Stomach (tissue), 8 donors: ENCODE measurements at regions not wholly inside any gene's neighbourhood (a gene's known extent, or its start where the extent isn't known, plus 50 kb on each side); places are given as distances from the start of the nearest gene placed in this dataset.

Source experiments
- DNase-seq, 2 donors: peaks; one replicate each; pipeline versions ENCODE4 v3.0.0 to v3.0.0-alpha.2; 2013 to 2019
- H3K27ac ChIP-seq, 5 donors: fragments of 200-600 bp in 4 of 5; sonication (generic) in 4 of 5; one replicate each; pipeline ENCODE4 v1.5.1; 2013 to 2019; ENCODE audit warnings: mild to moderate bottlenecking in 1 of 5, moderate library complexity in 1 of 5
- H3K27me3 ChIP-seq, 3 donors: fragments of 200-600 bp; sonication (generic); one replicate each; pipeline ENCODE4 v1.5.1; 2017 to 2019; ENCODE audit warnings: mixed run types in 1 of 3
- H3K36me3 ChIP-seq, 4 donors: fragments of 200-600 bp; sonication (generic); 1 replicate in 3 of 4; 2 replicates in 1 of 4; pipeline ENCODE4 v1.5.1; 2016 to 2019
- H3K4me1 ChIP-seq, 4 donors: fragments of 200-600 bp; sonication (generic); one replicate each; pipeline ENCODE4 v1.5.1; 2016 to 2019
- H3K4me3 ChIP-seq, 4 donors: fragments of 200-600 bp; sonication (generic) in 3 of 4; one replicate each; pipeline ENCODE4 v1.5.1; 2016 to 2019; ENCODE audit warnings: mild to moderate bottlenecking in 1 of 4
- H3K9me3 ChIP-seq, 4 donors: fragments of 200-600 bp; sonication (generic); one replicate each; pipeline ENCODE4 v1.5.1; 2016 to 2019
- CTCF ChIP-seq, 7 experiments: fragments of 450-650 bp in 4 of 7; fragments of 200-600 bp in 3 of 7; sonication (generic) in 3 of 7; IDR thresholded peaks; one replicate each; pipeline ENCODE4 v1.5.1; 2016 to 2019; ENCODE audit warnings: antibody characterized with exemption in 7 of 7, control low read depth in 2 of 7, mild to moderate bottlenecking in 1 of 7
- EP300 ChIP-seq: sonication (generic); formaldehyde crosslinking; IDR thresholded peaks from one replicate; pipeline ENCODE4 v1.6.1; 2017; ENCODE audit warnings: antibody characterized with exemption
- POLR2A ChIP-seq, 4 donors: fragments of 450-650 bp; IDR thresholded peaks; one replicate each; pipeline ENCODE4 v1.6.1; 2016; ENCODE audit warnings: antibody characterized with exemption in 4 of 4, control low read depth in 2 of 4, mild to moderate bottlenecking in 1 of 4, moderate library complexity in 1 of 4
- POLR2AphosphoS5 ChIP-seq, 3 donors: sonication (generic); formaldehyde crosslinking; IDR thresholded peaks; one replicate each; pipeline ENCODE4 v1.6.1; 2016; ENCODE audit warnings: antibody characterized with exemption in 3 of 3
- WGBS, 5 donors: extraction: QIAGEN DNeasy Blood & Tissue Kit in 3 of 5; methylation state at CpG; one replicate each; pipeline versions ENCODE4 v1.1.5 to v1.1.7; 2013 to 2018; 5-methylcytosine and 5-hydroxymethylcytosine counted together
- intact Hi-C: fragments of 100-400 bp; cut with DNase I; formaldehyde crosslinking; loops from one replicate; pipeline ENCODE4 v1.15.1; 2023; ENCODE audit warnings: low total_unique reads
- donor health status: healthy with polysubstance abuse.
- donor health status: Bipolar disorder and iron deficiency.
- donor health status: healthy.

DNA sequence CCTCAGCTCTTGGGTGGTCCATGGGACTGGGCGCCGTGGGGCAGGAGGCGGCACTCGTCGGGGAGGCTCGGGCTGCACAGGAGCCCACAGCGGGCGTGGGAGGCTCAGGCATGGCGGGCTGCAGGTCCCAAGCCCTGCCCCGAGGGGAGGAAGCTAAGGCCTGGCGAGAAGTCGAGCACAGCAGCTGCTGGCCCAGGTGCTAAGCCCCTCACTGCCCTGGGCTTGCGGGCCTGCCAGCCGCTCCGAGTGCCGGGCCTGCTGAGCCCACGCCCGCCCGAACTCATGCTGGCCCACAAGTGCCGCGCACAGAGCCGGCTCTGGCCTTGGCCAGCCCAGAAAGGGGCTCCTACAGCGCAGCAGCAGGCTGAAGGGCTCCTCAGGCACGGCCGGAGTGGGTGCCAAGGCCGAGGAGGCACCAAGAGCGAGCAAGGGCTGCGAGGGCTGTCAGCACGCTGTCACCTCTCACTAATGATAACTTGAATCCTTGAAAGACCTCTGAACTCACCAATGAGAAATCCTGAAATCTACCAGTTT, 1506.8 kb upstream of the WWC1 start:
- intact Hi-C loops: no loop called here
- Histone ChIP-seq H3K27ac (no peak overlapping the region), H3K36me3 (no peaks in the 10 kb centered on the region), H3K9me3 (peaks cover 0 to 11% (median 7%) of the 10 kb centered on the region in 4 donors), H3K4me1 (no peaks in the 10 kb centered on the region), H3K4me3 (no peak overlapping the region), H3K27me3 (no peaks in the 10 kb centered on the region)
- no peak for DNase-seq
- 88 to 95% (median 92%) methylated on average over 10 to 29 of the region's 29 CpGs for WGBS, 5 donors
- TF ChIP-seq POLR2A (IDR thresholded peaks at IDR 0.05) (no peak), CTCF (IDR thresholded peaks at IDR 0.05) (no peak), EP300 (no peak), POLR2AphosphoS5 (IDR thresholded peaks at IDR 0.05) (no peak)

DNA sequence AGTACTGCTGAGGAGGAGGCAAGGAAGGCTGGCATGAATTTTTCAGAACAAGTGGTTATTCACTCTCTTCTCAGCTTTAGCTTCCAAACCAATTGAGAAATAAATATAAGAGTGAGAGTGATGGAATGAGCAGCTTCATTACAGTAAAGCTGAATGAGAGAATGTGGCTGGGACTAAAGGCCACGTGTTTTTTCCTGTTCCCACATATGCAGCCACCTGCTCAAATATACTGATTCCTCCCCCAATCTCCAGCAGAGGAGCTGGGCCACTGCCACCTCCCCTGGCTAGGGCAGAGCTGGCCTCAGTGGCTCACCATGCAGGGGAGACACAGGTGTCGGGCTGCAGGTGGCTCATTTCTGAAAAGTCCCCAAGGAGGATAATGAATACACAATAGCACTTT, 1505.3 kb upstream of the WWC1 start:
- no peak overlapping the region for H3K27ac ChIP-seq
- no peaks in the 10 kb centered on the region for H3K27me3 ChIP-seq
- TF ChIP-seq CTCF (IDR thresholded peaks at IDR 0.05): no peak
- no peak for TF ChIP-seq EP300
- no peak for TF ChIP-seq POLR2A (IDR thresholded peaks at IDR 0.05)
- TF ChIP-seq POLR2AphosphoS5 (IDR thresholded peaks at IDR 0.05): no peak
- no peak for DNase-seq
- 60 to 88% (median 70%) methylated on average over 2 of the region's 2 CpGs for WGBS, 5 donors
- H3K4me3 ChIP-seq: no peak overlapping the region
- H3K4me1 ChIP-seq: no peaks in the 10 kb centered on the region
- no peaks in the 10 kb centered on the region for H3K36me3 ChIP-seq
- intact Hi-C loops: no loop called here
- peaks cover 0 to 11% (median 7%) of the 10 kb centered on the region in 4 donors for H3K9me3 ChIP-seq

GRCh38 chr5:166786889-166787288, 1504.6 kb upstream of the WWC1 start:
- no peak for DNase-seq
- TF ChIP-seq EP300 (no peak), POLR2AphosphoS5 (IDR thresholded peaks at IDR 0.05) (no peak), CTCF (IDR thresholded peaks at IDR 0.05) (no peak), POLR2A (IDR thresholded peaks at IDR 0.05) (no peak)
- Histone ChIP-seq H3K27me3 (no peaks in the 10 kb centered on the region), H3K4me3 (no peak overlapping the region), H3K36me3 (no peaks in the 10 kb centered on the region), H3K4me1 (no peaks in the 10 kb centered on the region), H3K9me3 (peaks cover 0 to 11% (median 7%) of the 10 kb centered on the region in 4 donors), H3K27ac (no peak overlapping the region)
- 84 to 88% (median 88%) methylated on average over 8 of the region's 8 CpGs for WGBS, 5 donors
- intact Hi-C loops: no loop called here

- intact Hi-C loops: no loop called here
- 41 to 73% (median 48%) methylated on average over 1 of the region's 1 CpG for WGBS, 5 donors
- Histone ChIP-seq H3K4me3 (no peak overlapping the region), H3K9me3 (peaks cover 0 to 11% (median 7%) of the 10 kb centered on the region in 4 donors), H3K27ac (no peak overlapping the region), H3K4me1 (no peaks in the 10 kb centered on the region), H3K36me3 (no peaks in the 10 kb centered on the region), H3K27me3 (no peaks in the 10 kb centered on the region)
- TF ChIP-seq POLR2AphosphoS5 (IDR thresholded peaks at IDR 0.05) (no peak), POLR2A (IDR thresholded peaks at IDR 0.05) (no peak), EP300 (no peak), CTCF (IDR thresholded peaks at IDR 0.05) (no peak)
- DNase-seq: no peak
Observed at GRCh38 chr5:166788050-166788449, 1503.4 kb upstream of the WWC1 start.
